ENCODE measurements at regions not wholly inside any gene's neighbourhood (a gene's known extent, or its start where the extent isn't known, plus 50 kb on each side); places are given as distances from the start of the nearest gene placed in this dataset.
A peak's percentile ranks its signal among the peaks of the same experiment; 100 is the strongest.

GRCh38 chr9:108445431-108446071 is 410.2 kb downstream of the ACTL7B start (continued):
- TF ChIP-seq ZNF770 (CRISPR knock-in tag; IDR thresholded peaks at IDR 0.05): no peak
- no peak for TF ChIP-seq ZNF607 (CRISPR knock-in tag; IDR thresholded peaks at IDR 0.05; ENCODE audit: borderline replicate concordance)
- TF ChIP-seq E2F1 (CRISPR knock-in tag; IDR thresholded peaks at IDR 0.05): no peak
- 0 out of 2 replicates have a peak, but pooled peaks have one; percentile 28 for TF ChIP-seq ZBTB38 (CRISPR knock-in tag; IDR thresholded peaks at IDR 0.05)
- no peak for TF ChIP-seq MTERF4 (CRISPR knock-in tag; IDR thresholded peaks at IDR 0.05)
- TF ChIP-seq DR1 (CRISPR knock-in tag; IDR thresholded peaks at IDR 0.05): no peak
- no peak; the same call in 1 of the 2 replicates for TF ChIP-seq ZNF703 (CRISPR knock-in tag; IDR thresholded peaks at IDR 0.05; ENCODE audit: borderline replicate concordance)
- no peak for TF ChIP-seq RAD21 (CRISPR knock-in tag; IDR thresholded peaks at IDR 0.05)
- no peak for TF ChIP-seq IKZF1 (IDR thresholded peaks at IDR 0.05)
- TF ChIP-seq NFYB (CRISPR knock-in tag; IDR thresholded peaks at IDR 0.05): no peak
- no peak for TF ChIP-seq MAF1 (CRISPR knock-in tag; IDR thresholded peaks at IDR 0.05; ENCODE audit: borderline replicate concordance)
- TF ChIP-seq ZNF446 (CRISPR knock-in tag; IDR thresholded peaks at IDR 0.05): no peak
- no peak for TF ChIP-seq MXD4 (CRISPR knock-in tag; IDR thresholded peaks at IDR 0.05)
- TF ChIP-seq PITX1 (CRISPR knock-in tag; IDR thresholded peaks at IDR 0.05): peak; percentile 73
- no peak for TF ChIP-seq FIP1L1 (IDR thresholded peaks at IDR 0.05; ENCODE audit: borderline replicate concordance, insufficient read depth, low read depth, low read length)
- no peak for TF ChIP-seq CHD4 (IDR thresholded peaks at IDR 0.05; ENCODE audit: borderline replicate concordance, low read length)
- TF ChIP-seq ZNF614 (CRISPR knock-in tag; IDR thresholded peaks at IDR 0.05; ENCODE audit: borderline replicate concordance): peak; percentile 43; the same call in 1 of the 2 replicates
- TF ChIP-seq DMTF1 (CRISPR knock-in tag; IDR thresholded peaks at IDR 0.05): no peak
- TF ChIP-seq ZNF143 (CRISPR knock-in tag; IDR thresholded peaks at IDR 0.05): peak; percentile 54
- no peak for TF ChIP-seq SNAPC2 (CRISPR knock-in tag; IDR thresholded peaks at IDR 0.05)
- TF ChIP-seq MBD4 (IDR thresholded peaks at IDR 0.05; ENCODE audit: borderline replicate concordance, low read length): peak; percentile 89
- TF ChIP-seq ZSCAN30 (CRISPR knock-in tag; IDR thresholded peaks at IDR 0.05): no peak
- no peak for TF ChIP-seq ELF1 (CRISPR knock-in tag; IDR thresholded peaks at IDR 0.05)
- TF ChIP-seq SIX1 (CRISPR knock-in tag; IDR thresholded peaks at IDR 0.05; ENCODE audit: borderline replicate concordance): peak; percentile 85; the same call in 1 of the 2 replicates
- no peak for TF ChIP-seq GZF1 (CRISPR knock-in tag; IDR thresholded peaks at IDR 0.05)
- TF ChIP-seq ZNF83 (CRISPR knock-in tag; IDR thresholded peaks at IDR 0.05; ENCODE audit: borderline replicate concordance): no peak

Measured in HepG2 (cell line).